Keratinocyte (primary cell): ENCODE measurements at regions not wholly inside any gene's neighbourhood (a gene's known extent, or its start where the extent isn't known, plus 50 kb on each side); places are given as distances from the start of the nearest gene placed in this dataset.

Experiments
- DNase-seq: peaks from one replicate; pipeline ENCODE4 v3.0.0-alpha.2; 2011; ENCODE audit warnings: low read depth, missing footprints, low spot score
- FAIRE-seq: peaks from 2 replicates; lab custom pipeline; 2011; peaks lifted over from hg19 to GRCh38; lab: Jason Lieb, UNC
- H2AFZ ChIP-seq: 2 replicates; pipeline ENCODE4 v1.6.0; 2012; ENCODE audit warnings: low read length, control low read depth, inconsistent platforms; ENCODE audit not compliant: control insufficient read depth
- H3K27ac ChIP-seq: 2 replicates; pipeline ENCODE4 v1.5.1; 2011; ENCODE audit warnings: low read length; ENCODE audit not compliant: control insufficient read depth, insufficient read depth
- H3K27me3 ChIP-seq: 3 replicates; pipeline ENCODE4 v1.6.0; 2011; ENCODE audit warnings: low read length; ENCODE audit not compliant: control insufficient read depth, insufficient read depth; ENCODE audit errors: extremely low read depth
- H3K36me3 ChIP-seq, 2 experiments: 2 replicates in 1 of 2; 3 replicates in 1 of 2; pipeline ENCODE4 v1.5.1; 2011; ENCODE audit warnings: low read length in 2 of 2, mild to moderate bottlenecking in 1 of 2; ENCODE audit not compliant: control insufficient read depth in 2 of 2, insufficient read depth in 2 of 2; ENCODE audit errors: extremely low read depth in 1 of 2
- H3K4me1 ChIP-seq: 3 replicates; pipeline ENCODE4 v1.5.1; 2011; ENCODE audit warnings: low read length; ENCODE audit not compliant: control insufficient read depth, insufficient read depth; ENCODE audit errors: extremely low read depth
- H3K4me2 ChIP-seq: 3 replicates; pipeline ENCODE4 v1.6.0; 2011; ENCODE audit warnings: low read depth, low read length; ENCODE audit not compliant: control insufficient read depth, insufficient read depth; ENCODE audit errors: extremely low read depth
- H3K4me3 ChIP-seq, 3 experiments: fragments of 200-600 bp in 1 of 3; sonication (generic) in 1 of 3; 2 replicates in 2 of 3; 3 replicates in 1 of 3; pipeline ENCODE4 v1.5.1; 2011 to 2016; ENCODE audit warnings: low read length in 3 of 3, mild to moderate bottlenecking in 3 of 3, control low read depth in 2 of 3, inconsistent platforms in 1 of 3, low read depth in 1 of 3, mixed read lengths in 1 of 3, mixed run types in 1 of 3, moderate library complexity in 1 of 3; ENCODE audit not compliant: control insufficient read depth in 2 of 3, insufficient read depth in 2 of 3; ENCODE audit errors: extremely low read depth in 1 of 3
- H3K79me2 ChIP-seq: 2 replicates; pipeline ENCODE4 v1.6.0; 2012; ENCODE audit warnings: low read length; ENCODE audit not compliant: control insufficient read depth, insufficient read depth
- H3K9ac ChIP-seq: 3 replicates; pipeline ENCODE4 v1.6.0; 2011; ENCODE audit warnings: low read length; ENCODE audit not compliant: control insufficient read depth, insufficient read depth; ENCODE audit errors: extremely low read depth
- H3K9me1 ChIP-seq: 3 replicates; pipeline ENCODE4 v1.6.0; 2011; ENCODE audit warnings: low read length; ENCODE audit not compliant: control insufficient read depth, insufficient read depth; ENCODE audit errors: extremely low read depth
- H3K9me3 ChIP-seq: 2 replicates; pipeline ENCODE4 v1.5.1; 2012; ENCODE audit warnings: low read depth, low read length; ENCODE audit not compliant: control insufficient read depth
- H4K20me1 ChIP-seq: 3 replicates; pipeline ENCODE4 v1.6.0; 2011; ENCODE audit warnings: low read length; ENCODE audit not compliant: control insufficient read depth, insufficient read depth; ENCODE audit errors: extremely low read depth
- CTCF ChIP-seq, 3 experiments: IDR thresholded peaks in 1 of 3; conservative IDR thresholded peaks in 1 of 3; optimal IDR thresholded peaks in 1 of 3; 2 replicates in 2 of 3; 3 replicates in 1 of 3; pipeline versions ENCODE3 to v1.5.1; 2011; ENCODE audit warnings: low read length in 3 of 3, mild to moderate bottlenecking in 3 of 3, moderate library complexity in 2 of 3, control low read depth in 1 of 3, inconsistent platforms in 1 of 3; ENCODE audit not compliant: insufficient read depth in 2 of 3; ENCODE audit errors: extremely low read depth in 1 of 3
- EZH2 ChIP-seq: IDR thresholded peaks from one replicate; pipeline ENCODE4 v1.6.1; 2012; ENCODE audit warnings: inconsistent platforms, mild to moderate bottlenecking, low read length, moderate library complexity
- dilution Hi-C: fragments of 300-500 bp; cut with MboI; formaldehyde crosslinking; loops from one replicate; pipeline ENCODE4 v1.7.0; 2020; ENCODE audit warnings: low sequenced_read_pairs; ENCODE audit not compliant: extremely low pct_ligation_motif_present

- dilution Hi-C loops = no loop called here
- H3K36me3 ChIP-seq = no peaks in the 10 kb centered on the region
- no peak for FAIRE-seq
- no peak overlapping the region for H3K9ac ChIP-seq
- no peaks in the 10 kb centered on the region for H3K9me1 ChIP-seq
- no peak for DNase-seq
- H3K4me3 ChIP-seq = no peak overlapping the region
- TF ChIP-seq EZH2 (no peak), CTCF (optimal IDR thresholded peaks at IDR 0.05 in 1 of 3, IDR thresholded peaks at IDR 0.05 in 1 of 3, conservative IDR thresholded peaks at IDR 0.05 in 1 of 3; ENCODE audit: extremely low read depth in 1 of 3, insufficient read depth in 2 of 3, low read length in 3 of 3) (no peak)
- H3K27ac ChIP-seq = no peak overlapping the region
- H3K79me2 ChIP-seq = no peaks in the 10 kb centered on the region
- no peaks in the 10 kb centered on the region for H4K20me1 ChIP-seq
- H2AFZ ChIP-seq = no peak overlapping the region
- no peaks in the 10 kb centered on the region for H3K27me3 ChIP-seq
- no peaks in the 10 kb centered on the region for H3K4me1 ChIP-seq
- H3K9me3 ChIP-seq = no peaks in the 10 kb centered on the region
- H3K4me2 ChIP-seq = no peak overlapping the region
These were observed 473.2 kb downstream of the REEP3 start for GRCh38 chr10:63994371-63994770.

GRCh38 chr10:64007157-64007556 lies 486.0 kb downstream of the REEP3 start:
- Histone ChIP-seq H3K4me3 (no peak overlapping the region), H3K9ac (no peak overlapping the region), H3K27ac (no peak overlapping the region), H4K20me1 (no peaks in the 10 kb centered on the region), H3K9me3 (no peaks in the 10 kb centered on the region), H3K36me3 (no peaks in the 10 kb centered on the region), H3K27me3 (no peaks in the 10 kb centered on the region), H3K4me1 (peaks cover 3% of the 10 kb centered on the region), H3K4me2 (no peak overlapping the region), H3K9me1 (no peaks in the 10 kb centered on the region), H3K79me2 (no peaks in the 10 kb centered on the region), H2AFZ (no peak overlapping the region)
- dilution Hi-C loops = no loop called here
- FAIRE-seq (no peak), DNase-seq (no peak)
- TF ChIP-seq CTCF (optimal IDR thresholded peaks at IDR 0.05 in 1 of 3, IDR thresholded peaks at IDR 0.05 in 1 of 3, conservative IDR thresholded peaks at IDR 0.05 in 1 of 3; ENCODE audit: extremely low read depth in 1 of 3, insufficient read depth in 2 of 3, low read length in 3 of 3) (no peak), EZH2 (no peak)
